ENCODE measurements at regions not wholly inside any gene's neighbourhood (a gene's known extent, or its start where the extent isn't known, plus 50 kb on each side); places are given as distances from the start of the nearest gene placed in this dataset.
"Not testable (repeated sequence)": the region's sequence is repeated elsewhere in the genome, so short reads cannot be mapped to it uniquely, and the experiment has no call there.

DNA sequence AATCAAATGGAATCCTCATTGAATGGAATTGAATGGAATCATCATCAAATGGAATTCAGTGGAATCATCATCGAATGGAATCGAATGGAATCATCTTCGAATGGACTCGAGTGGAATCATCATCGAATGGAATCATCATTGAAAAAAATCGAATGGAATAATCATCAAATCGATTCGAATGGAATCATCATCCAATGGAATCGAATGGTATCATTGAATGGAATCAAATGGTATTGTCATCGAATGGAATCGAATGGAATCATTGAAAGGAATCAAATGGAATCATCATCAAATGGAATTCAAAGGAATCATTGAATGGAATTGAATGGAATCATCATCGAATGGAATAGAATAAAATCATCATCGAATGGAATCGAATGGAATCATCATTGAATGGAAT lies 619.3 kb downstream of the TP53TG3F start:
- Histone ChIP-seq H3K9ac (ENCODE audit: low read depth, low read length) (no peak overlapping the region), H3K36me3 (ENCODE audit: insufficient read depth, low read depth, low read length) (no peaks in the 10 kb centered on the region), H3K9me3 (ENCODE audit: insufficient read depth, low read depth, low read length) (peaks cover 98% of the 10 kb centered on the region)

DNA sequence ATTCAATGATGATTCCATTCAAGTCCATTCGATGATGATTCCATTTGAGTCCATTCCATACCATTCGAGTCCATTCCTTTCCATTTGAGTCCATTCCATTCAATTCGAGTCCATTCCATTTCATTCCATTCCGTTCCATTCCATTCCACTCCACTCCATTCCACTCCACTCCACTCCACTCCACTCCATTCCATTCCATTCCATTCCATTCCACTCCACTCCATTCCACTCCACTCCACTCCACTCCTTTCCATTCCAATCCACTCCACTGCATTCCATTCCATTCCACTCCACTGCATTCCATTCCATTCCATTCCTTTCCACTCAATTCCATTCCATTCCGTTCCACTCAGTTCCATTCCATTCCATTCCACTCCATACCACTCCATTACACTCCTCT lies 625.6 kb downstream of the TP53TG3F start:
- H3K4me1 ChIP-seq (ENCODE audit: insufficient read depth, low read length); H3K36me3 ChIP-seq (ENCODE audit: insufficient read depth, low read depth, low read length); H3K27me3 ChIP-seq (ENCODE audit: insufficient read depth, low read length); H3K27ac ChIP-seq (ENCODE audit: low read length); H3K9ac ChIP-seq (ENCODE audit: low read depth, low read length); H3K4me3 ChIP-seq (ENCODE audit: low read length): not testable (repeated sequence)
- peaks cover 100% of the 10 kb centered on the region for H3K9me3 ChIP-seq (ENCODE audit: insufficient read depth, low read depth, low read length)

More for the DNA sequence above, 619.3 kb downstream of the TP53TG3F start:
- Histone ChIP-seq H3K27me3 (ENCODE audit: insufficient read depth, low read length) (no peaks in the 10 kb centered on the region), H3K4me3 (ENCODE audit: low read length) (no peak overlapping the region), H3K4me1 (ENCODE audit: insufficient read depth, low read length) (no peaks in the 10 kb centered on the region), H3K27ac (ENCODE audit: low read length) (no peak overlapping the region)

DNA sequence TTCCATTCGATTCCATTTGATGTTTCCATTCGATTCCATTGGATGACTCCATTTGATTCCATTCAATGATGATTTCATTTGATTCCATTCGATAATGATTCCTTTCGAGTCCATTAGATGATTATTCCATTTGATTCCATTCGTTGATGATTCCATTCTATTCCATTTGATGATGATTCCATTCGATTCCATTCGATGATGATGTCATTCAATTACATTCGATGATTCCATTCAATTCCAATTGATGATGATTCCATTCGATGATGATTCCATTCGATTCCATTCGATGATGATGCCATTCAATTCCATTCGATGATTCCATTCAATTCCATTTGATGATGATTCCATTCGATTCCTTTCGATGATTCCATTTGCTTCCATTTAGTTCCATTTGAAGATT lies 635.6 kb downstream of the TP53TG3F start:
- H3K4me1 ChIP-seq (ENCODE audit: insufficient read depth, low read length); H3K36me3 ChIP-seq (ENCODE audit: insufficient read depth, low read depth, low read length); H3K27me3 ChIP-seq (ENCODE audit: insufficient read depth, low read length); H3K9ac ChIP-seq (ENCODE audit: low read depth, low read length); H3K27ac ChIP-seq (ENCODE audit: low read length): not testable (repeated sequence)
- H3K4me3 ChIP-seq (ENCODE audit: low read length): 0 out of 2 replicates have a peak overlapping the region, but pooled peaks have one; percentile 3
- peaks cover 97% of the 10 kb centered on the region for H3K9me3 ChIP-seq (ENCODE audit: insufficient read depth, low read depth, low read length)

DNA sequence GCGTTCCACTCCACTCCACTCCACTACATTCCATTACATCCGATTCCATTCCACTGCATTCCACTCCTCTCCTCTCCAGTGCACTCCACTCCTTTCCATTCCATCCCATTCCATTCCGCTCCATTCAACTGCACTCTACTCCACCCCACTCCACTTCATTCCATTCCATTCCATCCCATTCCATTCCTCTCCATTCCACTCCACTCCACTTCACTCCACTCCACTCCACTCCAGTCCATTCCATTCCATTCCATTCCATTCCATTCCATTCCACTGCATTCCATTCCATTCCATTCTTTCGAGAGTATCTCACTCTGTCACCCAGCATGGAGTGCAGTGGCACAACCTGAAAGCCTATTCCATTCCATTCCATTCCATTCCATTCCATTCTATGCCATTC lies 637.5 kb downstream of the TP53TG3F start:
- peaks cover 96% of the 10 kb centered on the region for H3K9me3 ChIP-seq (ENCODE audit: insufficient read depth, low read depth, low read length)
- not testable (repeated sequence) for H3K4me3 ChIP-seq (ENCODE audit: low read length)

DNA sequence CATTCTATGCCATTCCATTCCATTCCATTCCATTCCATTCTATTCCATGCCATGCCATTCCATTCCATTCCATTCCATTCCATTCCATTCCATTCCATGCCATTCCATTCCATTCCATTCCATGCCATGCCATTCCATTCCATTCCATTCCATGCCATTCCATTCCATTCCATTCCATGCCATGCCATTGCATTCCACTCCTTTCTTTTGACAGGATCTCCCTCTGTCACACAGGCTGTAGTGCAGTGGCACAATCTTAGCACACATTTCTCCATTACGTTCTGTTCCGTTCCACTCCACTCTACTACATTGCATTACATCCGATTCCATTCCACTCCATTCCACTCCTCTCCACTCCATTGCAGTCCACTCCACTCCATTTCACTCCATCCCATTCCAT lies 637.9 kb downstream of the TP53TG3F start:
- not testable (repeated sequence) for H3K4me1 ChIP-seq (ENCODE audit: insufficient read depth, low read length); H3K27ac ChIP-seq (ENCODE audit: low read length); H3K27me3 ChIP-seq (ENCODE audit: insufficient read depth, low read length); H3K36me3 ChIP-seq (ENCODE audit: insufficient read depth, low read depth, low read length); H3K9ac ChIP-seq (ENCODE audit: low read depth, low read length)
- peak overlapping the region; percentile 39; the same call in 1 of the 2 replicates for H3K4me3 ChIP-seq (ENCODE audit: low read length)
- peaks cover 96% of the 10 kb centered on the region for H3K9me3 ChIP-seq (ENCODE audit: insufficient read depth, low read depth, low read length)

More for the DNA sequence above, 637.5 kb downstream of the TP53TG3F start:
- not testable (repeated sequence) for H3K27ac ChIP-seq (ENCODE audit: low read length); H3K4me1 ChIP-seq (ENCODE audit: insufficient read depth, low read length); H3K9ac ChIP-seq (ENCODE audit: low read depth, low read length); H3K36me3 ChIP-seq (ENCODE audit: insufficient read depth, low read depth, low read length); H3K27me3 ChIP-seq (ENCODE audit: insufficient read depth, low read length)

DNA sequence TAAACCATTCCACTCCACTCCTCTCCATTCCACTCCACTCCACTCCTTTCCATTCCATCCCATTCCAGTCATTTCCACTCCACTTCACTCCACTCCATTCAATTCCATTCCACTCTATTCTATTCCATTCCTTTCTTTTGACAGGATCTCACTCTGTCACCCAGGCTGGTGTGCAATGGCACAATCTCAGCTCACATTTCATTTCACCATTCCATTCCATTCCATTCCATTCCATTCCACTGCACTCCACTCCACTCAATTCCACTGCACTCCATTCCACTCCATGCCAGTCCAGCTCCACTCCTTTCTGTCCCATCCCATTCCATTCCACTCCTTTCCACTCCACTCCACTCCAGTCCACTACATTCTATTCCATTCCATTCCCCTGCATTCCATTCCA lies 638.6 kb downstream of the TP53TG3F start:
- H3K4me1 ChIP-seq (ENCODE audit: insufficient read depth, low read length); H3K27me3 ChIP-seq (ENCODE audit: insufficient read depth, low read length); H3K36me3 ChIP-seq (ENCODE audit: insufficient read depth, low read depth, low read length); H3K27ac ChIP-seq (ENCODE audit: low read length); H3K4me3 ChIP-seq (ENCODE audit: low read length); H3K9ac ChIP-seq (ENCODE audit: low read depth, low read length): not testable (repeated sequence)
- peaks cover 95% of the 10 kb centered on the region for H3K9me3 ChIP-seq (ENCODE audit: insufficient read depth, low read depth, low read length)

DNA sequence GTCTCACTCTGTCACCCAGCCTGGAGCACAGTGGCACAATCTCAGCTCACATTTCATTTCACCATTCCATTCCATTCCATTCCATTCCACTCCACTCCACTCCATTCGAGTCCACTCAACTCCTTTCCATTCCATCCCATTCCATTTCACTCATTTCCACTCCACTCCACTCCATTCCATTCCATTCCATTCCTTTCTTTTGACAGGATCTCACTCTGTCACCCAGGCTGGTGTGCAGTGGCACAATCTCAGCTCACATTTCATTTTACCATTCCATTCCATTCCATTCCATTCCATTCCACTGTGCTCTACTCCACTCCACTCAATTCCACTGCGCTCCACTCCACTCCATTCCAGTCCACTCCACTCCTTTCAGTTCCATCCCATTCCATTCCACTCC lies 639.6 kb downstream of the TP53TG3F start:
- not testable (repeated sequence) for H3K4me3 ChIP-seq (ENCODE audit: low read length); H3K27ac ChIP-seq (ENCODE audit: low read length); H3K27me3 ChIP-seq (ENCODE audit: insufficient read depth, low read length); H3K4me1 ChIP-seq (ENCODE audit: insufficient read depth, low read length); H3K36me3 ChIP-seq (ENCODE audit: insufficient read depth, low read depth, low read length); H3K9ac ChIP-seq (ENCODE audit: low read depth, low read length)
- peaks cover 95% of the 10 kb centered on the region for H3K9me3 ChIP-seq (ENCODE audit: insufficient read depth, low read depth, low read length)

Measured in iPS-20b (cell line).